ENCODE measurements at regions not wholly inside any gene's neighbourhood (a gene's known extent, or its start where the extent isn't known, plus 50 kb on each side); places are given as distances from the start of the nearest gene placed in this dataset.

GRCh38 chr12:66944365-66944764 is 265.5 kb upstream of the GRIP1 start:
- CTCF ChIA-PET: interaction anchor here (1.0 kb wide), 1 partner anchor 16 kb away, joined by 3 read pairs; no protein-coding TSS in a partner anchor
- no peak for DNase-seq
- H3K36me3 Mint-ChIP-seq (ENCODE audit: insufficient read depth, unreplicated experiment): no peaks in the 10 kb centered on the region
- no peak for TF ChIP-seq CTCF (IDR thresholded peaks at IDR 0.05; ENCODE audit: unreplicated experiment)
- peaks cover 29% of the 10 kb centered on the region for H3K4me1 Mint-ChIP-seq (ENCODE audit: low read depth, unreplicated experiment)
- intact Hi-C loops (cut with micrococcal nuclease; ENCODE audit: unreplicated experiment): no loop called here
- H3K27ac Mint-ChIP-seq (ENCODE audit: unreplicated experiment): no peak overlapping the region
- BruUV-seq (replicated peaks): no TSS peak
- H3K9me3 Mint-ChIP-seq (ENCODE audit: low read depth, unreplicated experiment): no peaks in the 10 kb centered on the region
- H3K4me3 Mint-ChIP-seq (ENCODE audit: low read depth, unreplicated experiment): no peak overlapping the region
- H3K27me3 Mint-ChIP-seq (ENCODE audit: unreplicated experiment): no peaks in the 10 kb centered on the region

- CTCF ChIA-PET: interaction anchor here (0.7 kb wide), 1 partner anchor 19 kb away, joined by 3 read pairs; no protein-coding TSS in a partner anchor
- Mint-ChIP-seq H3K4me1 (ENCODE audit: low read depth, unreplicated experiment) (peaks cover 23% of the 10 kb centered on the region), H3K9me3 (ENCODE audit: low read depth, unreplicated experiment) (no peaks in the 10 kb centered on the region), H3K4me3 (ENCODE audit: low read depth, unreplicated experiment) (no peak overlapping the region), H3K36me3 (ENCODE audit: insufficient read depth, unreplicated experiment) (no peaks in the 10 kb centered on the region), H3K27ac (ENCODE audit: unreplicated experiment) (no peak overlapping the region), H3K27me3 (ENCODE audit: unreplicated experiment) (no peaks in the 10 kb centered on the region)
- no peak for DNase-seq
- intact Hi-C loops (cut with micrococcal nuclease; ENCODE audit: unreplicated experiment): no loop called here
- BruUV-seq (replicated peaks): no TSS peak
- no peak for TF ChIP-seq CTCF (IDR thresholded peaks at IDR 0.05; ENCODE audit: unreplicated experiment)
These were observed 266.4 kb upstream of the GRIP1 start for GRCh38 chr12:66945189-66945817.

- BruUV-seq (replicated peaks): no TSS peak
- no peaks in the 10 kb centered on the region for H3K27me3 Mint-ChIP-seq (ENCODE audit: unreplicated experiment)
- no peaks in the 10 kb centered on the region for H3K9me3 Mint-ChIP-seq (ENCODE audit: low read depth, unreplicated experiment)
- H3K4me1 Mint-ChIP-seq (ENCODE audit: low read depth, unreplicated experiment): peaks cover 8% of the 10 kb centered on the region
- intact Hi-C loops (cut with micrococcal nuclease; ENCODE audit: unreplicated experiment): no loop called here
- H3K4me3 Mint-ChIP-seq (ENCODE audit: low read depth, unreplicated experiment): no peak overlapping the region
- CTCF ChIA-PET: no interaction called here
- no peaks in the 10 kb centered on the region for H3K36me3 Mint-ChIP-seq (ENCODE audit: insufficient read depth, unreplicated experiment)
- H3K27ac Mint-ChIP-seq (ENCODE audit: unreplicated experiment): no peak overlapping the region
- DNase-seq: no peak
- no peak for TF ChIP-seq CTCF (IDR thresholded peaks at IDR 0.05; ENCODE audit: unreplicated experiment)
These were observed 268.2 kb upstream of the GRIP1 start for GRCh38 chr12:66947119-66947518.

GRCh38 chr12:66952668-66953067 is 273.8 kb upstream of the GRIP1 start:
- Mint-ChIP-seq H3K27ac (ENCODE audit: unreplicated experiment) (no peak overlapping the region), H3K36me3 (ENCODE audit: insufficient read depth, unreplicated experiment) (no peaks in the 10 kb centered on the region), H3K4me3 (ENCODE audit: low read depth, unreplicated experiment) (no peak overlapping the region), H3K27me3 (ENCODE audit: unreplicated experiment) (no peaks in the 10 kb centered on the region), H3K9me3 (ENCODE audit: low read depth, unreplicated experiment) (no peaks in the 10 kb centered on the region), H3K4me1 (ENCODE audit: low read depth, unreplicated experiment) (no peaks in the 10 kb centered on the region)
- TF ChIP-seq CTCF (IDR thresholded peaks at IDR 0.05; ENCODE audit: unreplicated experiment): no peak
- BruUV-seq (replicated peaks): no TSS peak
- CTCF ChIA-PET: no interaction called here
- intact Hi-C loops (cut with micrococcal nuclease; ENCODE audit: unreplicated experiment): no loop called here
- DNase-seq: no peak

Measured in Calu3 (cell line).